GM20431 (cell line): ENCODE measurements at regions not wholly inside any gene's neighbourhood (a gene's known extent, or its start where the extent isn't known, plus 50 kb on each side); places are given as distances from the start of the nearest gene placed in this dataset.
"Not testable (repeated sequence)": the region's sequence is repeated elsewhere in the genome, so short reads cannot be mapped to it uniquely, and the experiment has no call there.

Experiments used
- in situ Hi-C: fragments of 300-500 bp; cut with MseI, MboI; formaldehyde crosslinking; loops from one replicate; pipeline ENCODE4 v1.15.0; 2020; ENCODE audit warnings: low sequenced_read_pairs; ENCODE audit not compliant: unreplicated experiment

DNA sequence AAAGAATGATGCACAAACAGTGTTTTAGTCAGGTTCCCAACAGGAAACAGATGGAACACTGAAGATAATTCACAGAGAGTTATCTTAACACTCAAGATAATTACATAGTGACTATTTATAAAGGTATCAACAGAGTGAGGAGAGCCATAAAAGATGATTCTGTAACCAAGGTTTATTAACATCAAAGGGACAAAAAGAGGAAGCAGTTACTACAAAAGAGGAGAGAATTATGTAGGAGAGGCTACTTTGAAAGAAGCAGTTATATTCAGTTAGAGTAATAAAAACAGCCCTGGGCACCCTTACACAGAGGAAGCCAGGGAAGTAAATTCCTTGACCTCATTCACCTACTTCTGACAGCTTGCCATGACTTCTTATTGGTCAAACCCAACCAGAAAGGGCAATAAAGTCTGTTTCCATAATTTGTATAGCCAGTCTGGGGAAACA, 326.5 kb upstream of the SLC39A10 start:
- in situ Hi-C loops = no loop called here

GRCh38 chr2:195329784-195330183, 327.2 kb upstream of the SLC39A10 start:
- in situ Hi-C loops = not testable (repeated sequence)

- in situ Hi-C loops = no loop called here
Observed at GRCh38 chr2:195326537-195326936, 330.5 kb upstream of the SLC39A10 start.

- in situ Hi-C loops = no loop called here
Observed at GRCh38 chr2:195322324-195322723, 334.7 kb upstream of the SLC39A10 start.

DNA sequence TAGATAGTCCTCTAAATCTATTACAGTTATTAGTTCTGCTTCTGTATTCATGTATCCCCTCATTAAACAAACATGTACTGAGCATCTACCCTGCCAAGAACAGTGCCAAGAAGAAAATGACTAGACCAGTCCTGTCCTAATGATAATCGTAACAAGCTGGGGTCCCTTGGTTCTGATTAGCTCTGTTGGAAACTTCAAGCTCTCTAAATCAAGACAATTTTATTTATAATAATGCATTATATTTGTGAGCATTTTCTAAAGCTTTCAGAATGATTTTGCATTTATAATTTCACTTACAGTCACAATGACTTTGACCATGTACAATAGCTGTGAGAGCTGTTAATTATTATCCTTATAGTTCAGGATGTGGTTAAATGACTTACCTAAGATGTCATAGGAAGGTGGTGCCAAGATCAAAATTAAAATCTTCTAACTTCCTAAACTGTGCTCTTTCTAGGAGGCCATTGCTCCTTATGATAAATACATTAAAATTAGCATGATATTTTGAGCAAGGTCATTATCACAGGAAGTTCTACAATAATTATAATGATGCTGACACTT, 336.5 kb upstream of the SLC39A10 start:
- in situ Hi-C loops = no loop called here

- in situ Hi-C loops = no loop called here
Observed at GRCh38 chr2:195319548-195320412, 337.2 kb upstream of the SLC39A10 start.

DNA sequence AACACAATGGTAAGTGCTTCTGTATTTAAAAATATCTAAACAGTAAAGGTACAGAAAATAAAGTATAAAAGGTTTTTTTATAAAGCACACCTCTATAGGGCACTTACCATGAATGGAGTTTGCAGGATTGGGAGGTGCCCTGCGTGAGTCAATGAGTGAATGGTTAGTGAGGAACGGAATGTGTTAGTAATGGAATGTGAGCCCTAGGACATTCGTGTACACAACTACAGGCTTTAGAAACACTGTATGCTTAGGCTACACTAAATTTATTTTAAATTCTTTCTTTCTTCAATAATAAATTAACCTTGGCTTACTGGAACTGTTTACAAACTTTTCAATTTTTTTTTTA, 337.9 kb upstream of the SLC39A10 start:
- in situ Hi-C loops = no loop called here

DNA sequence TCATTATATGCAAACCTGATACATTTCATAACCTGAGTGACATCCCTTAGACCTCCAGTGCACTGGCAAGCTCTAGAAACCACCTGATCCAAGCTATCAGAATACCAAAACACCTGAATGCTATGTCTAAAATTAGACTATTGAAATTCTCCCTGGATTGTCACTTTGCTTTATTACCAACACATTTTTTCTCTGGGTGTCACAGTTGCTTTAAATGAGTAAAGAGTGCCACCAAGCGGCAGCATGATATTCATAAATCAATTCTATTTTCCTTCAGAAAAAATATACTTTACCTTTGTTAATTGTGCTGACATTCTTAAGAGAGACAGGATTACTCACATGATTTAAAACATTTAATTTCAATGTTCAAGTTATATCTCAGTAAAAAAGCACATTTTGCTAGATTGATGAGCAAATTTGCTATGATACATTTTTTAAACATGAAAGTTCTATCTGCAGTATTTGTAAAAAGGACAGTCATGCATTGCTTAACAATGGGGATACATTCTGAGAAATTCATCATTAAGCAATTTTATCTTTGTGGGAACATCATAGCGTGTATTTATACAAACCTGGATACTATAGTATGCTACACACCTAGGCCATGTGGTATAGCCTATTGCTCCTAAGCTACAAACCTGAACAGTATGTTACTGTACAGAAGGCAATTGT, 338.4 kb upstream of the SLC39A10 start:
- in situ Hi-C loops = no loop called here

DNA sequence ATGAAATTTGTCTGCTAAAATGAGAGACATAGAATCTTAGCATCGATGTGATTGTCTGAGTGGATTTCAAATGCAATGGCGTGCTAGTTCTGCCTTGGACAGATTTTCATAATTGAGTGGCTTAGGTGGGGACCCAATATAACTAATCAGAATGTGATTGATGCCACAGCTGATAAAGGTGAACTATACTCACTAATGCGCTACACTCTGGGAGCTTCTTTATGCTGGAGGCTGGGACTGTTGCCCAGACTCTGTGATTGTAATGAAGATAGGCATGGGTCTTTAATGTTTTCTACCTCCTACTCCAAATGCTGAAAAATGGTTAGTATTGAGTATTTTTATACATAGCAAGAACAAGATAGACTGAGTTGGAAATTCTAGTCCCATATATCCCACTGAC, 339.5 kb upstream of the SLC39A10 start:
- in situ Hi-C loops = no loop called here

DNA sequence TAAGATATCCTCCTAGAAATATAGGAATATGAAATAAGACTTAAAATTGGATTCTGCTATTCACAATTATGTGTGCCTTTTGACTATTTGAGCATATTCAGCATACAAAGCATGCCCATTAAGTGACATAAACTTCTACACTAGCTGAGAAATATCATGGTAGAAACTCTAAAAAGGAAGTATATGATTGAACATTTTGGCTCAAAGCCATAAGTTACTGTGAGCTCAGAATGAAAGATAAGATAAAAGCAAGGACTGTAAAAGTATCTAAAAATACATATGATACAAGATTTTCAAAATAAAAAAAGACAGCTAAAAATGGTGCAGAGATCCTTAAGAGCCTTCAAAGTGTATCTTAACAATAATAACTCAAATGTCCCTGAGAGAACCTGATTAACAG, 340.5 kb upstream of the SLC39A10 start:
- in situ Hi-C loops = no loop called here

DNA sequence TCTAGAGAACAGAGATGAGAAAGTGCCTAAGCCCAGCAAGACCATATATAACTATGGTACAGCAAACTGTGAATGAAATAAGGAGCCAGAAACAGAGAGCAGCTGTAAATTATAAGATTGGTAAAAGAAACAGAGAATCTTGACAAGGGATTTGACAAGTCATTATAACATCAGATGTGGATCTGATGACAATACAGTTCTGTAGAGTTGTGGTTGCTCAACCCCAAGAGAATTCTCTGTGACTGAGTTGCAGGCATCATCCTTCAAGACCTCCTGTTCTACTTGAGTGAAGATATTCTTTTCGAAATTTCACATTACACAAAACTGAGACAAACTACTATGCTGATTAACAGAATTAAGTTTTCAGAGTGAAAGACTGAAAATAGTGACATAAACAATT, 343.1 kb upstream of the SLC39A10 start:
- in situ Hi-C loops = no loop called here

- in situ Hi-C loops = no loop called here
Observed at GRCh38 chr2:195312662-195313061, 344.4 kb upstream of the SLC39A10 start.

DNA sequence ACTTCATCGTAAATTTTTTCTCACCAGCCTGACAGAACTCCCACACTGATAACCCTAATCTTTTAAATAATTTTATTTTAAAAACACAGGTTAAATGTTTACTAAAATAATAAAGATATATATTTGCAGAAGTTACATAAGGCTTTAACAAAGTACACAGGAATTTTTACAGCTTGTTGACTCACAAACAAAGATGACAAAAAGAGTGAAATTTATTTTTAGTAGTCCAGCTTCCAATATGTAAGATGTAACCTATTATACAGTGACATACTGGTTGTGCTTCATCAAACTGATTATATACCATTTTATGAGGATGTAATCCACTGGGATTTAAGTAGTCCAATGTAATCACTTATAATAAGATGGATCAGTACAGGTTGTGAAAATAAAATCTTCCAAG, 348.9 kb upstream of the SLC39A10 start:
- in situ Hi-C loops = no loop called here

GRCh38 chr2:195307751-195308150, 349.3 kb upstream of the SLC39A10 start:
- in situ Hi-C loops = no loop called here

DNA sequence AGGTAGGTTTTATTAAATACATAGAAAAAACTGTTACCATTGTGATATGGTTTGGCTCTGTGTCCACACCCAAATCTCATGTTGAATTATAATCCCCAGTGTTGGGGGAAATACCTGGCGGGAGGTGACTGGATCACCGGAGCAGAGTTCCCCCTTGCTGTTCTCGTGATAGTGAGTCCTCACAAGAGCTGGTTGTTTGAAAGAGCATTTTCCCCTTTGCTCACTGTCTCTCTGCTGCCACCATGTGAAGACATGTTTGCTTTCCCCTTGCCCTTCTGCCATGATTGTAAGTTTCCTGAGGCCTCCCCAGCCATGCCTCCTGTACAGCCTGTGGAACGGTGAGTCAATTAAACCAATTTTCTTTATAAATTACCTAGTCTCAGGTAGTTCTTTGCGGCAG, 352.7 kb upstream of the SLC39A10 start:
- in situ Hi-C loops = no loop called here

DNA sequence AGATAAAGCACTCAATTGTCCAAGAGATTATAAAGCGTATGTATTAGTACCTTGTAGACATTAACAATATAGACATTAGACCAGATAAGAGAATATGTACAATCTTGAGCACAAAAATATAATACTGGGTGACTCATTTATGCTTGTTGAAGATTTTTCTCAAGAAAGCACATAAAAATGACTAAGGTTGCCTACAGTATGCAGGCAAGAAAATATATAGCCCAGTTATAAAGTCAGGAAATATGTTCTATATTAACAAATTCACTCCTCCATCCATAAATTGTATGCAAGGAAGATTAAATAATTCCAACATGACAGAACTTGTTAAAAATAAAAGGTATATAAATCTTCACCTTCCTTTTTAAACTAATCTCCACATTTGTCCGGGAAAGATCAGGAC, 356.4 kb upstream of the SLC39A10 start:
- in situ Hi-C loops = no loop called here

DNA sequence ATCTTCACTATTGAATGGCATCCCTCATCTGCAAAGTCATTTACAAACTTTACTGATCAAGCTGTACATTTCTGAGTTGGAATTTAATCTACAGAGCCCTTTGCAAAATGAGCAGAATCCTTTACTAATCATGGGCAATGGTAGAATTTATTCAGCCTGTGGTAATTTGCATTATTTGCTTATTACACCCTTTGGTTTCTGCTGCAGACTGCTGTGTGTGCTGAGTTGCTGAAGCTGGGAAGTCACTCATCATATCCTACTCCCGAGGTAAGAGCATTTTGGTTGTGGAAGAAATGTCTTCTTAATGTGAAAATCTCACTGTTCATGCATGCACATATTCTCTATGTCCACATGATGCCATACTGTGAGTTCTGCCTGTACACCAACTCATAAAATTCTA, 357.4 kb upstream of the SLC39A10 start:
- in situ Hi-C loops = no loop called here

GRCh38 chr2:195296490-195296889, 360.5 kb upstream of the SLC39A10 start:
- in situ Hi-C loops = no loop called here

DNA sequence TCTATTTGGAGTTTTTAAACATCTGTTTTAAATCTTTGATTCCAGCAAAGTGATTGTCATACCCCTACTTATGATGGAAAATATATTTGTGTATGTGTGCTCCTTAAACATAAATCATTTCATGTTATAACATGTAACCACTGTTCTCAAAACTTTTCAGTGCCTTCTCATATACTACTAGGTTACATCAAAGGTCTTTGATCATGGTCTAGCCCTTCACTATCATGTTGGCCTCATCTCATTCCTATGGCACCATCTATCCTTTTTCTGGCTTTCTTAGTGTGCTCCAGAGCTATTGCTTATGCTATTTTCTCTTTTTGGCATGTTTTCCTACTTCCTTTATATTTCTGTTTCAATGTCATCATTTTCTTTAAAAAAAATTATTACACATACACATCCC, 367.9 kb upstream of the SLC39A10 start:
- in situ Hi-C loops = no loop called here

DNA sequence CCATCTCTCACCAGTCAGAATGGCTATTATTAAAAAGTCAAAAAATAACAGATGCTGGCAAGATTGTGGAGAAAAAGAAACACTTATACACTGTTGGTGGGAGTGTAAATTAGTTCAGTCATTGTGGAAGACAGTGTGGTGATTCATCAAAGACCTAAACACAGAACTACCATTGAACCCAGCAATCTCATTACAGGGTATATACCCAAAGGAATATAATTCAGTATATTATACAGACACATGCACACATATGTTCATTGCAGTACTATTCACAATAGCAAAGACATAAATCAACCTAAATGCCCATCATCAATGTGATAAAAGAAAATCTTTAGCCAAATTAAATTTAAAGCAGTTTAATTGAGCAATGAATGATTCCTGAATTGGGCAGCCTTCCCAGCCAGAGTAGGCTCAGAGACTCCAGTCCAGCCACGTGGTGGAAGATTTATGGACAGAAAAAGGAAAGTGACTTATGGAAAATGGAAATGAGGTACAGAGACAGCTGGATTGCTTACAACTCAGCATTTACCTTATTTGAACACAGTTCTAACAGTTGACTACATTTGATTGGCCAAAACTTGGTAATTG, 377.1 kb upstream of the SLC39A10 start:
- in situ Hi-C loops = no loop called here

DNA sequence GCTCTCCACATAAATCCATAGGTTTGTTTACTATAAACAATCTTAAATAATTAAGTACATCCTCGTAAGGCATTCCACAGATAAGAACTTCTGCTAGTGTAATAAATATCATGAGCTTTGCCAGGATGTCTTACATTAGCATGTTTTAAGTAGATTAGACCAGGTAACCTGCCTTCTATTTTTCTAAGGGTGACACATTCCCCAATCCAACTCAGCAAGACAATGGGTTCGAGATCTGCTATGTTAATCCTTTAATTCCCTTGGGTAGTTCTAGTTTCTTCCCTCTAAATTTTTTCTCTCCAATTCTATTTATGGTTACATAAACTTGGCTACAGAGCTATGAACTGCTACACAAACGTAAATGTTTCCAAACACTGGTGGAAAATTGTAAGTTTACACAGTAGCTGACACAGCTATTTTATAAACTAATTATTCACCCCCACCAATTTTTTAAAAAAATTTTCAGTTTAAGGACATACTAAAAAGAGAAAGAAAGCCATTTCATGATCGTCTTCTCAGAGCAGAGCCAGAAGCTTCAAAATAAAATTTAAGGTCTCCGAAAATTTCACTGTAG, 386.5 kb upstream of the SLC39A10 start:
- in situ Hi-C loops = no loop called here
